HG03457 (cell line): ENCODE measurements at regions not wholly inside any gene's neighbourhood (a gene's known extent, or its start where the extent isn't known, plus 50 kb on each side); places are given as distances from the start of the nearest gene placed in this dataset.

ENCODE experiments used
- ATAC-seq: cut with Tn5 transposase; IDR thresholded peaks from one replicate; pipeline ENCODE4 v1.9.1; 2021; ENCODE audit warnings: moderate number of reproducible peaks; ENCODE audit not compliant: unreplicated experiment

- ATAC-seq: no peak
Measured at GRCh38 chr2:191738003-191738402, 60.1 kb downstream of the NABP1 start.

- no peak for ATAC-seq
Measured at GRCh38 chr2:191738667-191739066, 60.7 kb downstream of the NABP1 start.

- ATAC-seq: no peak
Measured at GRCh38 chr2:191739194-191739593, 61.3 kb downstream of the NABP1 start.

- peak; percentile 97 for ATAC-seq
Measured at GRCh38 chr2:191740016-191740419, 62.1 kb downstream of the NABP1 start.

GRCh38 chr2:191740759-191741158 lies 62.8 kb downstream of the NABP1 start:
- ATAC-seq: no peak

- no peak for ATAC-seq
Measured at GRCh38 chr2:191746346-191747169, 68.6 kb downstream of the NABP1 start.

GRCh38 chr2:191747170-191747530 lies 69.2 kb downstream of the NABP1 start:
- no peak for ATAC-seq

GRCh38 chr2:191748059-191748461 lies 70.1 kb downstream of the NABP1 start:
- ATAC-seq: peak; percentile 25

GRCh38 chr2:191748528-191749180 lies 70.7 kb downstream of the NABP1 start:
- peak; percentile 75 for ATAC-seq

- ATAC-seq: peak; percentile 9
Measured at GRCh38 chr2:191749181-191749540, 71.2 kb downstream of the NABP1 start.

GRCh38 chr2:191754103-191754502 lies 76.2 kb downstream of the NABP1 start:
- no peak for ATAC-seq

GRCh38 chr2:191756761-191757160 lies 78.8 kb downstream of the NABP1 start:
- ATAC-seq: no peak

GRCh38 chr2:191757208-191757607 lies 79.3 kb downstream of the NABP1 start:
- ATAC-seq: no peak

- peak; percentile 100 for ATAC-seq
Measured at GRCh38 chr2:191758518-191759507, 80.9 kb downstream of the NABP1 start.

GRCh38 chr2:191759680-191760079 lies 81.7 kb downstream of the NABP1 start:
- ATAC-seq: no peak

- no peak for ATAC-seq
Measured at GRCh38 chr2:191760655-191761262, 82.8 kb downstream of the NABP1 start.

GRCh38 chr2:191773136-191773535 lies 73.8 kb downstream of the CAVIN2 start:
- ATAC-seq: no peak

GRCh38 chr2:191777351-191777750 lies 69.5 kb downstream of the CAVIN2 start:
- ATAC-seq: no peak

GRCh38 chr2:191778041-191778440 lies 68.8 kb downstream of the CAVIN2 start:
- no peak for ATAC-seq

GRCh38 chr2:191782351-191782750 lies 64.5 kb downstream of the CAVIN2 start:
- ATAC-seq: no peak

- ATAC-seq: no peak
Measured at GRCh38 chr2:191783416-191783815, 63.5 kb downstream of the CAVIN2 start.
